ENCODE measurements at regions not wholly inside any gene's neighbourhood (a gene's known extent, or its start where the extent isn't known, plus 50 kb on each side); places are given as distances from the start of the nearest gene placed in this dataset.
"Not testable (repeated sequence)": the region's sequence is repeated elsewhere in the genome, so short reads cannot be mapped to it uniquely, and the experiment has no call there.

GRCh38 chr3:159401069-159401468 lies 587.6 kb upstream of the IL12A start:
- no peak for DNase-seq

GRCh38 chr3:159409711-159410110 lies 578.9 kb upstream of the IL12A start:
- not testable (repeated sequence) for DNase-seq

GRCh38 chr3:159413319-159413718 lies 575.3 kb upstream of the IL12A start:
- no peak for DNase-seq

GRCh38 chr3:159416856-159417255 lies 571.8 kb upstream of the IL12A start:
- DNase-seq, result no peak

- DNase-seq, result no peak
Observed at GRCh38 chr3:159417761-159418160, 570.9 kb upstream of the IL12A start.

GRCh38 chr3:159418571-159419526 lies 569.8 kb upstream of the IL12A start:
- no peak for DNase-seq

- no peak for DNase-seq
Observed at GRCh38 chr3:159429702-159430101, 558.9 kb upstream of the IL12A start.

- DNase-seq, result no peak
Observed at GRCh38 chr3:159432682-159433340, 555.8 kb upstream of the IL12A start.

GRCh38 chr3:159439346-159439745 lies 549.3 kb upstream of the IL12A start:
- no peak for DNase-seq

GRCh38 chr3:159441279-159441678 lies 547.4 kb upstream of the IL12A start:
- DNase-seq, result no peak

GRCh38 chr3:159443266-159443665 lies 545.4 kb upstream of the IL12A start:
- no peak for DNase-seq

- no peak for DNase-seq
Observed at GRCh38 chr3:159447841-159448240, 540.8 kb upstream of the IL12A start.

- DNase-seq, result no peak
Observed at GRCh38 chr3:159448902-159449301, 539.7 kb upstream of the IL12A start.

- no peak for DNase-seq
Observed at GRCh38 chr3:159451067-159451466, 537.6 kb upstream of the IL12A start.

- no peak for DNase-seq
Observed at GRCh38 chr3:159451482-159451881, 537.2 kb upstream of the IL12A start.

- DNase-seq, result no peak
Observed at GRCh38 chr3:159453036-159453435, 535.6 kb upstream of the IL12A start.

- no peak for DNase-seq
Observed at GRCh38 chr3:159453945-159454344, 534.7 kb upstream of the IL12A start.

GRCh38 chr3:159455741-159456181 lies 532.9 kb upstream of the IL12A start:
- DNase-seq, result no peak

- DNase-seq, result no peak
Observed at GRCh38 chr3:159458010-159458409, 530.6 kb upstream of the IL12A start.

GRCh38 chr3:159458982-159459381 lies 529.7 kb upstream of the IL12A start:
- DNase-seq, result no peak

GRCh38 chr3:159472611-159473010 lies 516.0 kb upstream of the IL12A start:
- DNase-seq, result no peak

GRCh38 chr3:159473206-159473605 lies 515.4 kb upstream of the IL12A start:
- no peak for DNase-seq

GRCh38 chr3:159480046-159480445 lies 508.6 kb upstream of the IL12A start:
- no peak for DNase-seq
